HEK293 (cell line): ENCODE measurements at regions not wholly inside any gene's neighbourhood (a gene's known extent, or its start where the extent isn't known, plus 50 kb on each side); places are given as distances from the start of the nearest gene placed in this dataset.
A peak's percentile ranks its signal among the peaks of the same experiment; 100 is the strongest.

ENCODE experiments used
- ELK4 ChIP-seq: IDR thresholded peaks from 2 replicates; pipeline ENCODE4 v1.6.1; 2011; ENCODE audit warnings: mild to moderate bottlenecking, low read depth, low read length, borderline replicate concordance
- IKZF3 ChIP-seq: fragments of 450-650 bp; IDR thresholded peaks from 2 replicates; pipeline ENCODE4 v1.5.0; 2018; ENCODE audit warnings: missing biosample characterization, mild to moderate bottlenecking, missing genetic modification characterization, moderate library complexity
- INSM2 ChIP-seq: fragments of 450-650 bp; formaldehyde crosslinking; IDR thresholded peaks from 2 replicates; pipeline ENCODE4 v1.5.1; 2016; ENCODE audit warnings: missing biosample characterization, missing genetic modification characterization
- MYNN ChIP-seq: fragments of 450-650 bp; formaldehyde crosslinking; IDR thresholded peaks from 2 replicates; pipeline ENCODE4 v1.5.1; 2016; ENCODE audit warnings: missing biosample characterization, missing genetic modification characterization, borderline replicate concordance
- OVOL3 ChIP-seq: fragments of 450-650 bp; formaldehyde crosslinking; IDR thresholded peaks from 2 replicates; pipeline ENCODE4 v1.5.1; 2016; ENCODE audit warnings: missing biosample characterization, missing genetic modification characterization
- PRDM4 ChIP-seq: fragments of 450-650 bp; formaldehyde crosslinking; IDR thresholded peaks from 2 replicates; pipeline ENCODE4 v1.5.1; 2017; ENCODE audit warnings: missing biosample characterization, missing genetic modification characterization
- SALL2 ChIP-seq: fragments of 450-650 bp; formaldehyde crosslinking; IDR thresholded peaks from 2 replicates; pipeline ENCODE4 v1.5.0; 2017; ENCODE audit warnings: missing biosample characterization, mild to moderate bottlenecking, missing genetic modification characterization, borderline replicate concordance
- SETDB1 ChIP-seq: IDR thresholded peaks from one replicate; pipeline ENCODE4 v1.6.1; 2017; ENCODE audit warnings: mild to moderate bottlenecking, low read length, moderate library complexity, mixed read lengths; ENCODE audit not compliant: insufficient read length
- TRIM28 ChIP-seq: IDR thresholded peaks from 2 replicates; pipeline ENCODE4 v1.6.1; 2011; ENCODE audit warnings: low read length, control low read depth, borderline replicate concordance
- ZFP37 ChIP-seq: fragments of 450-650 bp; formaldehyde crosslinking; IDR thresholded peaks from 2 replicates; pipeline ENCODE4 v1.5.1; 2016; ENCODE audit warnings: missing biosample characterization, missing genetic modification characterization
- ZFP69B ChIP-seq: fragments of 450-650 bp; formaldehyde crosslinking; IDR thresholded peaks from 2 replicates; pipeline ENCODE4 v1.5.1; 2016; ENCODE audit warnings: missing biosample characterization, missing genetic modification characterization
- ZIC2 ChIP-seq: fragments of 450-650 bp; formaldehyde crosslinking; IDR thresholded peaks from 2 replicates; pipeline ENCODE4 v1.5.1; 2016; ENCODE audit warnings: missing biosample characterization, missing genetic modification characterization
- ZNF18 ChIP-seq: fragments of 450-650 bp; formaldehyde crosslinking; IDR thresholded peaks from 2 replicates; pipeline ENCODE4 v1.5.1; 2016; ENCODE audit warnings: missing biosample characterization, missing genetic modification characterization
- ZNF19 ChIP-seq: fragments of 450-650 bp; formaldehyde crosslinking; IDR thresholded peaks from 2 replicates; pipeline ENCODE4; 2016; ENCODE audit warnings: missing biosample characterization, missing genetic modification characterization, low read depth
- ZNF248 ChIP-seq: fragments of 450-650 bp; formaldehyde crosslinking; IDR thresholded peaks from 2 replicates; pipeline ENCODE4 v1.5.1; 2017; ENCODE audit warnings: missing biosample characterization, missing genetic modification characterization
- ZNF266 ChIP-seq: fragments of 450-650 bp; formaldehyde crosslinking; IDR thresholded peaks from 2 replicates; pipeline ENCODE4 v1.5.1; 2016; ENCODE audit warnings: missing biosample characterization, missing genetic modification characterization, low read depth
- ZNF274 ChIP-seq, 2 experiments: fragments of 200-500 bp in 1 of 2; fragments of 450-650 bp in 1 of 2; sonication (Bioruptor generic) in 1 of 2; formaldehyde crosslinking in 1 of 2; IDR thresholded peaks; 2 replicates each; pipeline versions ENCODE4 v1.5.1 to v1.6.1; 2014 to 2016; ENCODE audit warnings: borderline replicate concordance in 1 of 2, inconsistent platforms in 1 of 2, low read length in 1 of 2, missing biosample characterization in 1 of 2, missing genetic modification characterization in 1 of 2
- ZNF362 ChIP-seq: fragments of 450-650 bp; formaldehyde crosslinking; IDR thresholded peaks from 2 replicates; pipeline ENCODE4 v1.5.1; 2016; ENCODE audit warnings: missing biosample characterization, missing genetic modification characterization
- ZNF423 ChIP-seq: fragments of 450-650 bp; formaldehyde crosslinking; IDR thresholded peaks from 2 replicates; pipeline ENCODE4 v1.5.1; 2016; ENCODE audit warnings: missing biosample characterization, missing genetic modification characterization
- ZNF488 ChIP-seq: fragments of 450-650 bp; formaldehyde crosslinking; IDR thresholded peaks from 2 replicates; pipeline ENCODE4 v1.5.1; 2016; ENCODE audit warnings: missing biosample characterization, missing genetic modification characterization
- ZNF555 ChIP-seq: fragments of 450-650 bp; formaldehyde crosslinking; conservative IDR thresholded peaks from 2 replicates; pipeline ENCODE4 v1.5.1; 2017; ENCODE audit warnings: missing biosample characterization, mild to moderate bottlenecking, missing genetic modification characterization, inconsistent platforms
- ZNF629 ChIP-seq: fragments of 450-650 bp; formaldehyde crosslinking; IDR thresholded peaks from 2 replicates; pipeline ENCODE4 v1.5.1; 2017; ENCODE audit warnings: missing biosample characterization, missing genetic modification characterization
- ZNF670 ChIP-seq: fragments of 450-650 bp; formaldehyde crosslinking; IDR thresholded peaks from 2 replicates; pipeline ENCODE4 v1.5.1; 2016; ENCODE audit warnings: missing biosample characterization, missing genetic modification characterization, low read depth
- ZNF692 ChIP-seq: fragments of 450-650 bp; formaldehyde crosslinking; IDR thresholded peaks from 2 replicates; pipeline ENCODE4 v1.5.1; 2016; ENCODE audit warnings: missing biosample characterization, missing genetic modification characterization
- ZNF747 ChIP-seq: fragments of 450-650 bp; formaldehyde crosslinking; IDR thresholded peaks from 2 replicates; pipeline ENCODE4 v1.5.1; 2016; ENCODE audit warnings: missing biosample characterization, missing genetic modification characterization
- ZNF777 ChIP-seq: fragments of 450-650 bp; formaldehyde crosslinking; IDR thresholded peaks from 2 replicates; pipeline ENCODE4 v1.5.1; 2017; ENCODE audit warnings: missing biosample characterization, missing genetic modification characterization, borderline replicate concordance
- ZNF843 ChIP-seq: fragments of 450-650 bp; formaldehyde crosslinking; IDR thresholded peaks from 2 replicates; pipeline ENCODE4 v1.5.1; 2016; ENCODE audit warnings: missing biosample characterization, missing genetic modification characterization
- ZSCAN23 ChIP-seq: fragments of 450-650 bp; formaldehyde crosslinking; IDR thresholded peaks from 2 replicates; pipeline ENCODE4 v1.5.1; 2016; ENCODE audit warnings: missing biosample characterization, missing genetic modification characterization
- ZSCAN4 ChIP-seq: fragments of 450-650 bp; formaldehyde crosslinking; IDR thresholded peaks from 2 replicates; pipeline ENCODE4 v1.5.1; 2017; ENCODE audit warnings: missing biosample characterization, missing genetic modification characterization

GRCh38 chrX:149129767-149130166 is 375.3 kb downstream of the IDS start (continued):
- TF ChIP-seq ZNF274 (IDR thresholded peaks at IDR 0.05; ENCODE audit: low read length) (no peak), ZNF274 (tag by site-specific recombination; IDR thresholded peaks at IDR 0.05; ENCODE audit: borderline replicate concordance) (no peak), ZNF747 (tag by site-specific recombination) (no peak), ZNF555 (no peak), ELK4 (no peak), ZNF843 (tag by site-specific recombination) (peak; percentile 49; the same call in 1 of the 2 replicates), INSM2 (tag by site-specific recombination) (0 out of 2 replicates have a peak, but pooled peaks have one; percentile 19), ZNF488 (tag by site-specific recombination) (no peak), OVOL3 (tag by site-specific recombination) (no peak), ZNF18 (tag by site-specific recombination) (no peak), ZNF423 (tag by site-specific recombination) (no peak), ZNF777 (tag by site-specific recombination) (no peak), TRIM28 (peak; percentile 97; the same call in 1 of the 2 replicates), ZNF266 (tag by site-specific recombination) (no peak), ZNF670 (tag by site-specific recombination) (no peak), IKZF3 (tag by site-specific recombination) (0 out of 2 replicates have a peak, but pooled peaks have one; percentile 14), ZSCAN4 (no peak), ZFP69B (tag by site-specific recombination) (no peak), ZNF248 (tag by site-specific recombination) (no peak), ZNF19 (tag by site-specific recombination) (no peak), SETDB1 (no peak), ZNF362 (tag by site-specific recombination) (no peak), ZSCAN23 (tag by site-specific recombination) (no peak), MYNN (peak; percentile 66), ZFP37 (tag by site-specific recombination) (peak; percentile 47; the same call in 1 of the 2 replicates), PRDM4 (tag by site-specific recombination) (no peak), ZNF692 (tag by site-specific recombination) (no peak), ZNF629 (tag by site-specific recombination) (peak; percentile 79), SALL2 (tag by site-specific recombination) (no peak), ZIC2 (tag by site-specific recombination) (no peak)
